KOPT-K1 (cell line): ENCODE measurements at regions not wholly inside any gene's neighbourhood (a gene's known extent, or its start where the extent isn't known, plus 50 kb on each side); places are given as distances from the start of the nearest gene placed in this dataset.

Source experiments
- H3K27ac ChIP-seq: fragments of 200-600 bp; sonication (generic); 2 replicates; pipeline ENCODE4 v1.5.1; 2016; ENCODE audit warnings: antibody characterized with exemption, mild to moderate bottlenecking, low read depth, low read length; ENCODE audit not compliant: poor library complexity, severe bottlenecking
- H3K36me3 ChIP-seq: fragments of 200-600 bp; sonication (generic); 2 replicates; pipeline ENCODE4 v1.5.1; 2017; ENCODE audit warnings: antibody characterized with exemption, mild to moderate bottlenecking, low read length, moderate library complexity; ENCODE audit not compliant: insufficient read depth
- H3K9me3 ChIP-seq: fragments of 200-600 bp; sonication (generic); 2 replicates; pipeline ENCODE4 v1.5.1; 2017; ENCODE audit warnings: antibody characterized with exemption, low read length, mild to moderate bottlenecking; ENCODE audit not compliant: insufficient read depth, poor library complexity, severe bottlenecking

DNA sequence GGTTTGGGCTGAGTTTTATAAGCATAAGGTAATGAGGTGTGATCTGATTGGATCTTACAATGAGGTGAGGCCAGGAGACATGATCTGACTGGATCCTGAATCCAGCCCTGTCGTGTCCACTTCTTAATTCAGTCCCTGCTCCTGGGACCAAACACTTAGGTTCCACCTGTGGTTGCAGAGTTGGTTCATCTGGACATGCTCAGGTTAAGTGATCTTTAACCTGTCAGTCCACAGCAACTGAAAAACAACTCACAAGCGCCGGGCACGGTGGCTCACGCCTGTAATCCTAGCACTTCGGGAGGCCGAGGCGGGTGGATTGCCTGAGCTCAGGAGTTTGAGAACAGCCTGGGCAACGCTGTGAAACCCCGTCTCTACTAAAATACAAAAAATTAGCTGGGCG, 679.3 kb upstream of the ALCAM start:
- Histone ChIP-seq H3K9me3 (no peaks in the 10 kb centered on the region), H3K36me3 (no peaks in the 10 kb centered on the region), H3K27ac (no peak overlapping the region)

DNA sequence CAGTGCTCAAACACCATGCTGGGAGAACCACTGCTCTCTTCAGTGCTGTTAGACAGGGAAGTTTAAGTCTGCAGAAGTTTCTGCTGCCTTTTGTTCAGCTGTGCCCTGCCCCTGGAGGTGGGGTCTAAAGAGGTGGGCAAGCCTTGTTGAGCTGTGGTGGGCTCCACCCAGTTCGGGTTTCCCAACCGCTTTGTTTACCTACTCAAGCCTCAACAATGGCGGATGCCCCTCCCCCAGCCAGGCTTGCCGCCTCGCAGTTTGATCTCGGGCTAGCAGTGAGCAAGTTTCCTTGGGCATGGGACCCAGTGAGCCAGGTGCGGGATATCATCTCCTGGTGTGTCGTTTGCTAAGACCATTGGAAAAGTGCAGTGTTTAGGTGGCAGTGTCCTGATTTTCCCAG, 670.2 kb upstream of the ALCAM start:
- Histone ChIP-seq H3K9me3 (no peaks in the 10 kb centered on the region), H3K36me3 (no peaks in the 10 kb centered on the region), H3K27ac (no peak overlapping the region)

DNA sequence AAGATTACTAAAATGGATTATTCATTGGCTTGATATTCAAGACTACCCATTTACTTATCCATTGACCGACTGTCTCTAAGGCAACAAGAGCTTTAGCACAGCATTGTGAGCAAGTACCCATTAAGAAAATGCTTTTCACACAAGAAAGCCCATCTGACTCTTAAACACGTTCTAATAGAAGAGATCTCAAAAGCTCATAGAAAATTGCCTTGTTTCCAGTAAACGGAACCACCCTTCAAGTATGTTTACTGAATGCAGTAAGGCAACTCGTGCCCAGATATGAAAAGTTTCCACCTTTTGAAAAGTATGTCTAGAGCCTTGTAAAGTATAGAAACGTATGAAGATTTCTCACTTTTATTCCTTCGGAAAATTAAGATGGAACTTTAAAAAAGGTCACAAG, 655.3 kb upstream of the ALCAM start:
- H3K36me3 ChIP-seq = no peaks in the 10 kb centered on the region
- H3K9me3 ChIP-seq = no peaks in the 10 kb centered on the region

DNA sequence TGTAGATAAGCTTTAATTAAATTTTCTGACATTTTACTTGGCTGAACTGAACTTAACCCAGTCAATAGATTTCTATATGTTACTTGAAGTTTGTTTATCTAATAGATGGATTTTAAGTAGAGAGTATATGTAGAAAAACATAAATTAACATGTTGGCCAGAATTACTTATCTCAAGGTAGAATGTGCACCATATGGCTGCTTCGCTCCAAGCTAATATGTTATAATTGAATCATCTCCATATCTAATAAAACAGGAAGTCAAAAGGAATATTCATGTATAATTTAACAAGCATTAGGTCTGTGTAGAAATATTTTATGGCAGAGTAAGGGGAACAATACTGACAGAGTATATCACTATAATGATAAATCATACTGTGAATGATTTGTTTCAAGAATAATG, 650.7 kb upstream of the ALCAM start:
- Histone ChIP-seq H3K36me3 (no peaks in the 10 kb centered on the region), H3K27ac (no peak overlapping the region)

More for the DNA sequence above, 655.3 kb upstream of the ALCAM start:
- H3K27ac ChIP-seq = no peak overlapping the region

DNA sequence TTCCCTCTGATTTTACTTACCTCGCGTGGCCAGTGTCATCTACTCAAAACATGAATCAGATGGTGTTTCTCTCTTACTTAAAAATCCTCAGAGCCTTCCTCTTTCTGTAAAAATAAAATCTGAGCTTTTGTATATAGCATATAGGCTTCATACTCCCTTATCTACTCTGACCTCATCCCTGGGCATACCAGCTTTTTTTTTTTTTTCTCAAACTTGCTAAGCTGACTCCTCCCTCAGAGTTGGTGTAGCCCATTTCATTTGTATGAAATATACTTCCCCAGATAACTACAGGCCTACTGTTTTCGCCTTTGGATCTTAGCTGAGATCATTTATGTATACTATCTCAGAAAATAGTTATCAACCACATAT, 648.9 kb upstream of the ALCAM start:
- Histone ChIP-seq H3K9me3 (no peaks in the 10 kb centered on the region), H3K36me3 (no peaks in the 10 kb centered on the region), H3K27ac (no peak overlapping the region)

More for the DNA sequence above, 650.7 kb upstream of the ALCAM start:
- no peaks in the 10 kb centered on the region for H3K9me3 ChIP-seq

DNA sequence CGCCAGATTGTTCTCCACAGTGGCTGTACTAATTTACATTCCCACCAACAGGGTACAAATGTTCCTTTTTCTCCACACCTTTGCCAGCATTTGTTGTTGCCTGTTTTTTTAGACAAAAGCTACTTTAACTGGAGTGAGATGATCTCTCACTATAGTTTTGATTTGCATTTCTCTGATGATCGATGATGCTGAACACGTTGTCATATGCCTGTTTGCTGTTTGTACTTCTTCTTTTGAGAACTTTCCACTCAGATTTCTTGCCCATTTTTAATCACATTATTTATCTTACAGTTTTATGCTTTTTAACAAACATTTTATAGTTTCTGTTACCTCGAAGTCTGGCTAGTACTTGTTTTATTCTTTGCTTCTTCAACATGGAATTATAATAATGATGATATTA, 643.7 kb upstream of the ALCAM start:
- Histone ChIP-seq H3K27ac (no peak overlapping the region), H3K36me3 (no peaks in the 10 kb centered on the region), H3K9me3 (no peaks in the 10 kb centered on the region)

DNA sequence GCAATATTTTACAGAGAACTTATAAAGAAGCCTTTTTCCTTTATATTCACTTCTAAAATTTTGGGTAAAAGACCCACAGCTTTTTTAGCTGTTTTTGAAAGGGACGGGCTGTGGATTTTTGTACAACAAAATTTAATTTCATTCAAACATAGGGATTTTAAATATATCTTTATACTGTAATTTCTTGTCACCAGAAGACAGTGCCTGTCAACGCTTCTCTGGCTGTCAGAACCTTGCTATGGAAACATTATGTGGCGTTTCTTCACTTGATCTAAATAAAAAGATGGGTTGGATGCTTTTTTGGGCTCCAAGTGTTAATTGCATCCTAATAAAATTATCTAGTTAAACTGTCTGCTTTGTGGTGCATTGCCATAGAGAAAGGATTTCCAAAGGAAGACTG, 635.6 kb upstream of the ALCAM start:
- no peaks in the 10 kb centered on the region for H3K9me3 ChIP-seq
- H3K27ac ChIP-seq = no peak overlapping the region
- H3K36me3 ChIP-seq = no peaks in the 10 kb centered on the region

DNA sequence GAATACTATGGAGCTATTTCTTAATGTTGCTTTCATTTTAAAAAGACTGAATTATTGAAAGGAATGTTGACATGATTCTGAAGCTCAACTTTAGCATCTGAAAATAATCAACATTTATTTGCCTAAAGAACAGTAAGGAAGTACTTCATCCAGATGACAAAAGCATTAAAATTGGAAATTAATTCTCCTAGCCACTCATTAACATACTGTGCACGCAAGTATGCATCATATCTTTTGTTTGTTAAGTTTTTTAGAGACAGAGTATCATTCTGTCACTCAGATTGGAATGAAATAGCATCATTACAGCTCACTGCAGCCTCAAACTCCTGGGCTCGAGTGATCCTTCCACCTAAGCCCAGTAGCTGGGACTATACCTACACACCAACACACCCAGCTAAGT, 632.1 kb upstream of the ALCAM start:
- H3K27ac ChIP-seq = no peak overlapping the region
- H3K36me3 ChIP-seq = no peaks in the 10 kb centered on the region
- no peaks in the 10 kb centered on the region for H3K9me3 ChIP-seq

DNA sequence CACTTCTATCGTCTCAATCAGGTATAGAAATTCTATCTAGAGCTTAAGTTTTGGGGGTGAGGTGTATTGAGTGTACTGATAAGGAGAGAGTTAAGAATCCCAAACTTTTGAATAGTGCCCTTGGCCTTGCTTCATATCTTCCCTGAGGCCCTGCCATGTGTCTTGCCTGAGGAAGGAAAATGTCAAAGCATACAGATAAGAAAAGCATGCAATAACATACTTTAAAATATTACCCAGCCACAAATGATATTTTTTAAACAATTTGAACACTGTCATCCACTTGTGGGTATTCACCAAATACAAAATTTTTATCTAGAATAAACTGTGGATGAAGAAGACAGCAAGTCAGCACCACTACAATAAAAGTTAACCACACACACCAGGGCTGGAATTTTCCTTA, 631.0 kb upstream of the ALCAM start:
- Histone ChIP-seq H3K27ac (no peak overlapping the region), H3K36me3 (no peaks in the 10 kb centered on the region), H3K9me3 (no peaks in the 10 kb centered on the region)

DNA sequence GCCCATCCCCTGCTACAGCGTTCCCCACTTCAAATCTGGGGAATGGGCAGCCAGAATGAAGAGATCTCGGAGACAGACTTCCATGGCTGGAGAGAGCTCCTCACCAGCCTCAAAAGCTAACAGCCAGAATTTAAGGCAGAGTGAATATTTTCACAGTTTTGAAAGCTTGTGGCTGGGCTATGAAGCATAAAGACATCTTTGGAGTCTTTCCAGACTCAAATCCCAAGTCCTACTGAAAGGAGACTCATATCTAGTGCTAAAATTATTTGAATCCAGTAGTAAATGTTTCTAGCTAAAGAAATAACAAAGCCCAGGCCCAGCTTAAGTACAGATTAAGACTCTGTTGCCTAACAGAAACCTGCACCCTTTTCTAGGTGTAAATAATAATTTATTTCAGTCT, 628.4 kb upstream of the ALCAM start:
- Histone ChIP-seq H3K27ac (no peak overlapping the region), H3K9me3 (no peaks in the 10 kb centered on the region), H3K36me3 (no peaks in the 10 kb centered on the region)

DNA sequence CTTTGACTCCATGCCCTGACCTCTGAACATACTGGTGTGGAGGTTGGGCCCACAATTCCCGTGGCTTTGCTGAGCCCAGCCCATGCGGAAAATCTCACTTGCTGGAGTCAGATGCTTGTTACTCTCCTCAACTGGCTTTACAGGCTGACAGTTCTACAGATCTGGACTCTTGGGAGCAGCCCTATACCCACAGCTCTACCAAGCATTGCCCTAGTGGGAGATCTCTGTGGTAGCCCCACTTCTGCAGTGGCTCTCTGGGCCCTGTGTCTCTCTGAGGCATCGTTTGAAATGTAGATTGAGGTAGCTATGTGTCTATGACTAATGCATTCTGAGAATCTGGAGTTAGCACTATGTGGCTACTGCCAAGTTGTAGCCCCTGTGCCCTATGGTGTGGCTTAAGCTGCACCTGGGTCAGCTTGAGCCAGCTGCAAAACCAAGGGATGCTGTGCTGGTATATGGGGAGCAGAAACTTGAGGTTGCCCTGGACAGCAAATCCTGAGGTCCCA, 625.8 kb upstream of the ALCAM start:
- H3K27ac ChIP-seq = no peak overlapping the region
- H3K36me3 ChIP-seq = no peaks in the 10 kb centered on the region
- H3K9me3 ChIP-seq = no peaks in the 10 kb centered on the region

DNA sequence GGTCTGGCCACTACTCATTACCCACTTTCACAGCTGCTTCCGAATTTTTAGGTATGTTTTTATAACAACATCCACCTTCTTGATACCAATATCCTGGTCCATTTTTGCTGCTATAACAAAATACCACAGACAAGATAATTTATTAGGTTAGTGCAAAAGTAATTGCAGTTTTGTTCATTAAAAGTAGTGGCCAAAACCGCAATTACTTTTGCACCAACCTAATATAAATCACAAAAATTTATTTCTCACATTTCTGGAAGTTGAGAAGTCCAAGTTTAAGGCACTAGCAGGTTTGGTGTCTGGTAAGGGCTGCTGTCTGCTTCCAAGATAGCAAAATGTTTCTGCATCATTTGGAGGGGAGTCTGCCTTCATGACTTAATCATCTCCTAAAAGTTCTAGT, 624.7 kb upstream of the ALCAM start:
- H3K36me3 ChIP-seq = no peaks in the 10 kb centered on the region
- no peak overlapping the region for H3K27ac ChIP-seq
- no peaks in the 10 kb centered on the region for H3K9me3 ChIP-seq

DNA sequence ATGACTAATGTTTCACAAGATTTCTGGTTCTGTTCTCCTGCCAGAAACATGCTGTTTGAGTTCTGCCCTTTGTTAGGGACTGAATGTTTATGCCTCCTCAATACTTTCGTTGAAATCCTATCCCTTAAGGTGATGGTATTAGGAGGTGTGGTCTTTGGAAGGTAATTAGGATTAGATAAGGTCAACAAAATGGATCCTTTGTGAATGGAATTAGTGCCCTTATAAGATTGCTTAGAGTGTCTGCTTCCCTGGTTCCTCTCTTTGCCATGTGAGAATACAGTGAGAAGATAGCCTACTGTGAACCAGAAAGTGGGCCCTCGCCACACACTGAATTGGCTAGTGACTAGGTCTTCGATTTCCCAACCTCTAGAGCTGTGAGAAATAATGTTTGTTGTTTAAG, 621.4 kb upstream of the ALCAM start:
- H3K27ac ChIP-seq = no peak overlapping the region
- H3K9me3 ChIP-seq = no peaks in the 10 kb centered on the region
- H3K36me3 ChIP-seq = no peaks in the 10 kb centered on the region

DNA sequence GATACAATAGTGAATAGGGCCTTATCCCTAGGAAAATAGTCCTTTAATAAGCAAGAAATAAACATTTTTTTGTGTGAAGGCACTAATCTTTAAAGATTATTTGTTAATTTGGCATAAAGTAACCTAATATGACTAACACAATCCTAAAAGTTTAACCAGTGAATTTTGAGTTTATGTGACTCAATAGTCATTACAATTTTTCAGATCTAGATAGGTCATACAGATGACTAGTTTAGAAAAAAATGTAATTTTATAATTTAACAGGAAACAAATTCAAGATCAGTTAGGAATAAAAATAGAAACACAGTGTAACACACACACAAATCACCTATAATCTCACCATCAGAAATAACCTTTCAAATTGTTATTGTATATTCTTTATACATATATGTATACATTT, 620.7 kb upstream of the ALCAM start:
- no peaks in the 10 kb centered on the region for H3K36me3 ChIP-seq
- H3K9me3 ChIP-seq = no peaks in the 10 kb centered on the region
- no peak overlapping the region for H3K27ac ChIP-seq

DNA sequence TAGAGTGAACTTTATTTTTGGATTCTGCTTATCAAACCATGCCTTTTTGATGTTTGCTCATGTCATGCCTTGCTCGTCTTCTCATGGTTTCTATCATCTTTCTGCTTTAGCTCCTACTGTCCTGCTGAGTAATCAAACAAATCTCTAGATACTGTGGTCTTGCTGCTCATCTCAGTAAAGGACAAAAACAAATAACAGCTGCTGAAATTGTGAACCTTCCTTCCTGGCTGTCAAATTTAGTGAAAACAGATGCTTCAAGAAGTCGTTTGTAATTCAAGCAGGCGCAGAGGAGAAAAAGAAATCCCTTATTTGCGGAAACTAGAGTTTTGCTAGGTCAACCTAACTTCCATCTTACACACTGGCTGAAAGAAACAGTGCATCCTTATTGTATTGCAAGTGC, 616.1 kb upstream of the ALCAM start:
- Histone ChIP-seq H3K36me3 (no peaks in the 10 kb centered on the region), H3K27ac (no peak overlapping the region), H3K9me3 (no peaks in the 10 kb centered on the region)

DNA sequence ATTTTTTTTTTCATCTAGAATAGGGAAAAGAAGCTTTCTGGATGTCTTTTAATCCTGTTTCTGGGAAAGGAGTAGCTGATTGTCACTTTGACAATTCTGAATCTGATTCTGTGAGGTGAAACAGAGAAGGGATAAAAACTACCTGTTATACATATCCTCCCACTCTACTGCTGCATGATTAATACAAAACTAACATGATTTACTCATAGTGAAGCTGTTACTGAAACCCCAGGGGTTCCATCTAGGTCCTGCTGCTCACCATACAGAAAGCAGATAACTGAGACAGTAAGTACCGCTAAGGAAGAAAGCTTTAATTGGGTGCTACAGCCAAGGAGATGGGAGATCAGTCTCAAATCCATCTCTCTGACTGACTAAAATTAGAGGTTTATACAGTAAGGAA, 610.9 kb upstream of the ALCAM start:
- H3K36me3 ChIP-seq = no peaks in the 10 kb centered on the region
- no peaks in the 10 kb centered on the region for H3K9me3 ChIP-seq
- no peak overlapping the region for H3K27ac ChIP-seq

DNA sequence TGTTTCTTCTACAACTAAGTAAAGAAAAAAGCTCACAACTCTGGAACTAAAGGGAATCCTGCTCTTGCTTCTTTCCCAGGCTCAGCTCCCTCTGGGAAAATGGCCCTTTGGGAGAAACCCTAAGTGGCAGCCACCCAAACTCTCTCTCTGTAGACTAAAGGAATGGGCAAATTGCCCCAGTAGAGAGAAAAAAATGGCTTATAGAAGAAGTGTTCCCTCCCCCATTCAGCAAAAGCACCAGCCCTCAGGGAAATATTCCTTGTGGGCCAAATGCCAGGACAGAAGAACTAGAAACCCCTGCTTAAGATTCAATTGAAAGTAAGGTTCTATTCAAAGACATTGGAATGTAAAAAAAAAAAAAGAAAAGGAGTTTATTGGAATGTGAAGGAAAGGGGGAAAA, 603.7 kb upstream of the ALCAM start:
- no peaks in the 10 kb centered on the region for H3K36me3 ChIP-seq
- no peak overlapping the region for H3K27ac ChIP-seq
- H3K9me3 ChIP-seq = no peaks in the 10 kb centered on the region
